GM19025 (cell line): ENCODE measurements at regions not wholly inside any gene's neighbourhood (a gene's known extent, or its start where the extent isn't known, plus 50 kb on each side); places are given as distances from the start of the nearest gene placed in this dataset.
"Not testable (repeated sequence)": the region's sequence is repeated elsewhere in the genome, so short reads cannot be mapped to it uniquely, and the experiment has no call there.

Experiments used
- ATAC-seq: cut with Tn5 transposase; IDR thresholded peaks from one replicate; pipeline ENCODE4 v1.9.1; 2021; ENCODE audit warnings: mild to moderate bottlenecking, low read depth, moderate library complexity; ENCODE audit not compliant: unreplicated experiment

- ATAC-seq, result no peak
Measured at GRCh38 chr6:8361259-8361658, 74.1 kb downstream of the SLC35B3 start.

- no peak for ATAC-seq
Measured at GRCh38 chr6:8352966-8353340, 82.4 kb downstream of the SLC35B3 start.

GRCh38 chr6:8352335-8352965 lies 82.9 kb downstream of the SLC35B3 start:
- ATAC-seq, result no peak

GRCh38 chr6:8343600-8343999 lies 91.7 kb downstream of the SLC35B3 start:
- ATAC-seq, result no peak

GRCh38 chr6:8342241-8342819 lies 93.0 kb downstream of the SLC35B3 start:
- no peak for ATAC-seq

- ATAC-seq, result no peak
Measured at GRCh38 chr6:8337147-8337546, 98.2 kb downstream of the SLC35B3 start.

GRCh38 chr6:8336406-8337057 lies 98.8 kb downstream of the SLC35B3 start:
- no peak for ATAC-seq

- no peak for ATAC-seq
Measured at GRCh38 chr6:8335896-8336295, 99.4 kb downstream of the SLC35B3 start.

GRCh38 chr6:8335381-8335780 lies 100.0 kb downstream of the SLC35B3 start:
- no peak for ATAC-seq

GRCh38 chr6:8334113-8334512 lies 101.2 kb downstream of the SLC35B3 start:
- no peak for ATAC-seq

GRCh38 chr6:8329562-8329961 lies 105.8 kb downstream of the SLC35B3 start:
- ATAC-seq, result no peak

- no peak for ATAC-seq
Measured at GRCh38 chr6:8325743-8326142, 109.6 kb downstream of the SLC35B3 start.

- no peak for ATAC-seq
Measured at GRCh38 chr6:8322659-8323058, 112.7 kb downstream of the SLC35B3 start.

- ATAC-seq, result no peak
Measured at GRCh38 chr6:8321671-8322404, 113.5 kb downstream of the SLC35B3 start.

GRCh38 chr6:8315154-8315553 lies 120.2 kb downstream of the SLC35B3 start:
- ATAC-seq, result no peak

- no peak for ATAC-seq
Measured at GRCh38 chr6:8301502-8301901, 133.8 kb downstream of the SLC35B3 start.

GRCh38 chr6:8299034-8299433 lies 136.3 kb downstream of the SLC35B3 start:
- ATAC-seq, result no peak

- ATAC-seq, result not testable (repeated sequence)
Measured at GRCh38 chr6:8282946-8283345, 152.4 kb downstream of the SLC35B3 start.

- ATAC-seq, result no peak
Measured at GRCh38 chr6:8282380-8282779, 153.0 kb downstream of the SLC35B3 start.

GRCh38 chr6:8279041-8279805 lies 156.1 kb downstream of the SLC35B3 start:
- no peak for ATAC-seq

- ATAC-seq, result no peak
Measured at GRCh38 chr6:8278562-8278961, 156.8 kb downstream of the SLC35B3 start.
